Retinal pigment epithelial cell (primary cell): ENCODE measurements at regions not wholly inside any gene's neighbourhood (a gene's known extent, or its start where the extent isn't known, plus 50 kb on each side); places are given as distances from the start of the nearest gene placed in this dataset.
"Not testable (repeated sequence)": the region's sequence is repeated elsewhere in the genome, so short reads cannot be mapped to it uniquely, and the experiment has no call there.

Experiments used
- DNase-seq: peaks from one replicate; pipeline ENCODE4 v3.0.0-alpha.2; 2010; ENCODE audit warnings: low read depth
- H3K4me3 ChIP-seq: 2 replicates; pipeline ENCODE4 v1.5.1; 2011; ENCODE audit warnings: mild to moderate bottlenecking, low read length, control low read depth, moderate library complexity
- TF ChIP-seq, protein P1 (sequence below): conservative IDR thresholded peaks from 2 replicates; pipeline ENCODE4 v1.5.1; 2011; ENCODE audit warnings: low read depth, low read length, control low read depth, inconsistent platforms

DNA sequence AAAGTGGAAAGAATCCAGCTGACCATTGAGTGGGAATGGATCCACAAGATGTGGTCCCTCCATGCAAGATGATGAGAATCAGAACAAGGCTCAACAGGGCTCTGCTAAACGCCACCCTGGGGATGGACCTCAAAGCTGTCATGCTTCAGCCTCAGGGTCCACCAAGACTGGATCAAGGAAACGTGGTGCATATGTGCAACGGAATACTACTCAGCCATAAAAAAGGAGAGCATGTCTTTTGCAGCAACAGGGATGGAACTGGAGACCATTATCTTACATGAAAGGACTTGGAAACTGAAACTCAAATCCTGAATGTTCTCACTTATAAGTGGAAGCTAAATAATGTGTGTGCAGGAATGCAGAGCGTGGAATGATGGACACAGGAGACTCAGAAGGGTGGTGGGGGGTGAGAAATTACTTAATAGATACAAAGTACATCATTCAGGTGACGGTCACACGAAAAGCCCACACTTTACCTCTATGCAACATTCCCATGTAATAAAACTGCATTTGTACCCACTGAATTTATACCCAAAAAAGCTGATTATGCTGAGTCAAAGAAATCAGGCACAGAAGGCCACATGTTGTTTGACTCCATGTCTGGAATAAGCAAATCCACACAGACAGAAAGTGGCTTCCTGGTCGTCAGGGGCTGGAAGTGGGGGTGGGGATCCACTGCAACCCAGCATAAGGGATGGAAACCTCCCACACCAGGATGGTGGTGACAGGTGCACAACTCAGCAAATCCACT, 116.1 kb downstream of the SHANK2 start:
- no peak overlapping the region for H3K4me3 ChIP-seq
- no peak for DNase-seq
- TF ChIP-seq, protein P1, sequence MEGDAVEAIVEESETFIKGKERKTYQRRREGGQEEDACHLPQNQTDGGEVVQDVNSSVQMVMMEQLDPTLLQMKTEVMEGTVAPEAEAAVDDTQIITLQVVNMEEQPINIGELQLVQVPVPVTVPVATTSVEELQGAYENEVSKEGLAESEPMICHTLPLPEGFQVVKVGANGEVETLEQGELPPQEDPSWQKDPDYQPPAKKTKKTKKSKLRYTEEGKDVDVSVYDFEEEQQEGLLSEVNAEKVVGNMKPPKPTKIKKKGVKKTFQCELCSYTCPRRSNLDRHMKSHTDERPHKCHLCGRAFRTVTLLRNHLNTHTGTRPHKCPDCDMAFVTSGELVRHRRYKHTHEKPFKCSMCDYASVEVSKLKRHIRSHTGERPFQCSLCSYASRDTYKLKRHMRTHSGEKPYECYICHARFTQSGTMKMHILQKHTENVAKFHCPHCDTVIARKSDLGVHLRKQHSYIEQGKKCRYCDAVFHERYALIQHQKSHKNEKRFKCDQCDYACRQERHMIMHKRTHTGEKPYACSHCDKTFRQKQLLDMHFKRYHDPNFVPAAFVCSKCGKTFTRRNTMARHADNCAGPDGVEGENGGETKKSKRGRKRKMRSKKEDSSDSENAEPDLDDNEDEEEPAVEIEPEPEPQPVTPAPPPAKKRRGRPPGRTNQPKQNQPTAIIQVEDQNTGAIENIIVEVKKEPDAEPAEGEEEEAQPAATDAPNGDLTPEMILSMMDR = no peak

DNA sequence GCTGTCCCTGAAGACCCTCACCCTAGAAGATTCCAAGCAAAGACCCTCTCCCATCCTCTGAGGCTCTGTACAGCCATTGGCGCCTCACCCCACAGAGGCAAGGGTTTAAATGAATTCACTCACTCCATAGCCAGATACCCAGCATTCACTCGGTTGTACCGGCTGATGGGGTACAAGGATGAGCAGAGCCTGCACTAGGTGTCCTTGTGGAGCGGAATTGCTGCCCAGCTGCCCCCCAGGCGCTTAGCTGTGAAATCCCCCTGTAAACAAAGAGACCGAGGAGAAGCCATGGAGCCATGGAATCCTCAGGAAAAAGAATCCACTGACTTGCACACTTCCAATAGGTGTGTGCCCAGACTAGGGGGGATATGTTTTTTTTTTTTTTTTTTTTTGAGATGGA, 117.3 kb downstream of the SHANK2 start:
- no peak overlapping the region for H3K4me3 ChIP-seq
- TF ChIP-seq, protein P1 = no peak
- no peak for DNase-seq

DNA sequence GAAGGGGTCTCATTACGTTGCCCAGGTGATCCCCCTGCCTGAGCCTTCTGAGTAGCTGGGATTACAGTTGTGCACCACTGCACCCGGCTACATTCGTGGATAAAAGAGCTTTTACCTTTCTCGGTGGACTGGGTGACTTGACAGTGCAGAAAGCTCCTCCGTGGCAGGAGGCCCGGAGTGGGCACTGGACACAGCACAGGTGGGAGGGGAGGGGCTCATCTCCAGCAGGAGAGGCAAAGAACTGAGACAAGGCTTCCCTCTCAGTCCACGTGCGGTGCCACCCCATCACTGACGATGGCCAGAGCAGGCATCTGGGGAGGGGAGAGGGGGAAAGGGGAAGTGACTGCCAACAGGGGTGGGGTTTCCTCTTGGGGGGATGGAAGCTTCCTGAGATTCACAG, 118.4 kb downstream of the SHANK2 start:
- TF ChIP-seq, protein P1 = no peak
- DNase-seq = no peak
- H3K4me3 ChIP-seq = no peak overlapping the region

DNA sequence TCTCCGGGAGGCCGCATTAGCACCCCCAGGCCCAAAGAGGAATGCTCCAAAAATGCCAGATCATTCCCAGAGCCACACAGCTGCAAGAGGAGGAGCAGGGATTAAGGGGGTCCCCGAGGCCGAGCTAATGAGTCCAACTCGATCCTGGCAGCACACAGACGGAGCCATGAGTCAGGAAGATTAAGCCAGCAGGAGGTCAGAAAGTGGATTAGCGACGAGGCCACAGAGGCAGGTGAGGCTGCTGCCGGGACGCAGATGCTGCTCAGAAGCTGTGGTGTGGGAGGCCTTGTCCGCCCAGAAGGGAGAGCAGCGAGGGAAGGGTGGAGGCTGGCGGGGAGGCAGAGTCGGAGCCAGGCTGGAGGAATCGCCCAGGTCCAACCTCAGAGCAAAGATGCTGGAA, 120.5 kb downstream of the SHANK2 start:
- no peak overlapping the region for H3K4me3 ChIP-seq
- peak; percentile 90 for DNase-seq
- TF ChIP-seq, protein P1 = no peak

DNA sequence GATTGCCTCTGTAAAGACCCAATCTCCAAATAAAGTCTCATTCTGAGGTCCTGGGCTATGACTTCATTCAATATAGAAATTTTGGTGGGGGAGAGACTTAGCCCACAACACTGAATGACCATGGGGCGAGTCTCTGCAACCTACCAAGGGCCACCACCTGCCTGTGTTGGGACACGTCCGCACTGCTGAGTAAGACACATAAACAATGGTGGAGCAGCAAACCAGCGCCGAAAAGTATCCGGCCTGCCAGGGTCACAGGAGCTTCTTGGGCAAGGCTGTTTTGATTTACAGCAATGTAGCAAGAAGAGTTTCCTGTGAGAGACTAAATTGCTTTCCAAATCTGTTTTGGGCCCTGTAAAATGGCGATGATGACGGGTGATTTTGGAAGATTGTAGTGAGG, 122.3 kb downstream of the SHANK2 start:
- DNase-seq = no peak
- H3K4me3 ChIP-seq = no peak overlapping the region
- TF ChIP-seq, protein P1 = no peak

DNA sequence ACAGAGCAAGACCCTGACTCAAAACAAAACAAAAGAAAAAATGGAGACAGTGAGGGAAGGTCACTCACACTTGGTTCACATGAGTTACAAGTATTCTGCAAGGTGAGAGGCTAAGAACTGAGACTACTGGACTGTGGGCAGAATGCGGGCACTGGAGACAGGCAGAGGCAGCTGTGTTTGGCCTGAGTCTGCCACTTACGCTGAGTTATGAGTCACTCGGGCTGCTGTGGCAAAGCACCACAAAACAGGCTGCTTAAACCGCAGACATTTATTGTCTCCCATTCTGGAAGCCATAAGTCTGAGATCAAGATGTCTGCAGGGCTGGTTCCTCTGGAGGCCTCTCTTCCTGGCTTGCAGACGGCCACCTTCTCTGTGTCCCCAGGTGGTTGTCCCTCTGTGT, 122.8 kb downstream of the SHANK2 start:
- TF ChIP-seq, protein P1 = no peak

DNA sequence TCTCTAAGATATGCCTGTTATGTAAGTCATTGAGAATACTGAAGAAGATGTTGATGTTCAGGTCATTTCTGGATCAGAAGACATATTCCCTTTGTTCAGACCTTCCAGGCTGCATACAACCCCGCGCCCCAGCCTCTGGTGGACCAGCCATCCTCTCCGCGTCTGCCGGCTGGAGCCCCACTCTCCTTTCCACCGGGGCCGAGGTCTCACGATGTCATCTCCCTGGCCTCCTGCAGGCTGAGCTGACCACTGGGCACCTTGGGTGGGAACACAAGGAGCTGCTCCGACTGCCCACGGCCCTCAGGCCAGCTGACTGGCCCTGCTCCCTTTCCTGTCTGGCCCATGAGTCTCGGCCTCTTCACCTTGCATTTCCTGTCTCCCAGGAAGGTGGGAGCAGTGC, 124.6 kb downstream of the SHANK2 start:
- H3K4me3 ChIP-seq = no peak overlapping the region
- TF ChIP-seq, protein P1 = no peak
- DNase-seq = no peak

More for the DNA sequence above, 122.8 kb downstream of the SHANK2 start:
- DNase-seq = peak; percentile 58
- no peak overlapping the region for H3K4me3 ChIP-seq

DNA sequence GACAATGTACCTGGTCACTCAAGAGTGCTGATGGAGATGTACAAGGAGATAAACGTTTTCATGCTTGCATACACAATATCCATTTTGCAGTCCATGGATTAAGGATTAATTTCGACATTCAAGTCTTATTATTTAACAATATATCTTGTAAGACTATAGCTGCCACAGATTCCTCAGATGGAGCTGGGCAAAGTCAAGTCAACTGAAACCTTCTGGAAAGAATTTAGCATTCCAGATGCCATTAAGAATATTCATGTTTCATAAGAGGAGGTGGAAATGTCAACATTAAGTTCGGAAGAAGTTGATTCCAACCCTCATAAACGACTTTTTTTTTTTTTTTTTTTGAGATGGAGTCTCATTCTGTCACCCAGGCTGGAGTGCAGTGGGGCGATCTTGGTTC, 126.0 kb downstream of the SHANK2 start:
- DNase-seq, H3K4me3 ChIP-seq: not testable (repeated sequence)
